ENCODE measurements at regions not wholly inside any gene's neighbourhood (a gene's known extent, or its start where the extent isn't known, plus 50 kb on each side); places are given as distances from the start of the nearest gene placed in this dataset.

- Histone ChIP-seq H3K9ac (ENCODE audit: extremely low read depth, insufficient read length, low read length) (no peak overlapping the region), H3K27ac (ENCODE audit: insufficient read length, low read depth, low read length) (no peak overlapping the region), H3K9me3 (ENCODE audit: control insufficient read depth, low read depth, low read length) (no peaks in the 10 kb centered on the region), H2BK5ac (ENCODE audit: insufficient read length, low read length) (no peak overlapping the region), H3K79me1 (ENCODE audit: insufficient read depth, low read depth, low read length, poor library complexity, severe bottlenecking) (no peaks in the 10 kb centered on the region), H2BK120ac (ENCODE audit: low read depth, low read length, poor library complexity, severe bottlenecking) (no peak overlapping the region), H4K20me1 (ENCODE audit: control insufficient read depth, insufficient read depth, insufficient read length) (no peaks in the 10 kb centered on the region), H3K56ac (ENCODE audit: insufficient read length, low read depth, low read length) (no peak overlapping the region), H4K8ac (replicated peaks; ENCODE audit: insufficient read length, low read depth, low read length) (no peak overlapping the region), H3K4ac (ENCODE audit: low read depth, low read length) (no peak overlapping the region), H2BK20ac (ENCODE audit: low read depth, low read length, poor library complexity, severe bottlenecking) (no peak overlapping the region), H4K91ac (ENCODE audit: insufficient read length, low read depth, low read length) (no peak overlapping the region), H3K23ac (ENCODE audit: insufficient read length, low read depth, low read length) (no peak overlapping the region), H3K23me2 (ENCODE audit: insufficient read length, low read depth, low read length, poor library complexity, severe bottlenecking) (no peaks in the 10 kb centered on the region), H3T11ph (ENCODE audit: low read length) (no peak overlapping the region), H3K4me2 (ENCODE audit: insufficient read depth, insufficient read length, low read length) (no peak overlapping the region), H2BK12ac (ENCODE audit: insufficient read length, low read depth, low read length) (no peak overlapping the region), H3K4me1 (ENCODE audit: insufficient read depth, low read length) (no peaks in the 10 kb centered on the region), H4K5ac (ENCODE audit: insufficient read length, low read depth, low read length) (no peak overlapping the region), H3K14ac (ENCODE audit: insufficient read depth, low read length) (no peak overlapping the region), H2AK5ac (ENCODE audit: insufficient read length, low read length) (no peak overlapping the region), H3K18ac (ENCODE audit: insufficient read length, low read depth, low read length) (no peak overlapping the region), H2AFZ (ENCODE audit: low read length) (no peak overlapping the region), H3K79me2 (ENCODE audit: insufficient read depth, low read length) (no peaks in the 10 kb centered on the region), H2BK15ac (ENCODE audit: low read depth, low read length) (no peak overlapping the region), H3K27me3 (ENCODE audit: insufficient read depth, low read length) (no peaks in the 10 kb centered on the region)
- Mint-ChIP-seq H3K9me3 (no peaks in the 10 kb centered on the region), H3K27ac (no peak overlapping the region), H3K27me3 (ENCODE audit: low read depth) (peaks cover 1% of the 10 kb centered on the region; the same call in 1 of the 2 replicates), H3K4me1 (peaks cover 0 to 3% of the 10 kb centered on the region in 2 experiments; a peak in 1 of 4 replicates), H3K36me3 (ENCODE audit: insufficient read depth in 1 of 3, low read depth in 3 of 3) (no peaks in the 10 kb centered on the region), H3K4me3 (no peak overlapping the region)
- no peak for DNase-seq
- WGBS (ENCODE audit: extremely low coverage, insufficient read length, low lambda C conversion rate): no CpG with 5 or more reads among the region's 3 CpGs
- TF ChIP-seq CTCF (conservative IDR thresholded peaks at IDR 0.05): no peak
Measured at GRCh38 chr17:20783091-20783490, 203.6 kb downstream of the CDRT15L2 start.

Measured in H9 (cell line).